Endodermal cell (in vitro differentiated cells): ENCODE measurements at regions not wholly inside any gene's neighbourhood (a gene's known extent, or its start where the extent isn't known, plus 50 kb on each side); places are given as distances from the start of the nearest gene placed in this dataset.

Experiments
- DNase-seq: peaks from one replicate; pipeline ENCODE4 v3.0.0-alpha.2; 2017
- H3K27ac ChIP-seq: 2 replicates; pipeline ENCODE4 v1.5.1; 2013; ENCODE audit warnings: mild to moderate bottlenecking, low read depth, low read length, moderate library complexity
- H3K27me3 ChIP-seq: 2 replicates; pipeline ENCODE4 v1.6.1; 2013; ENCODE audit warnings: mild to moderate bottlenecking, low read length, moderate library complexity; ENCODE audit not compliant: insufficient read depth, control insufficient read depth, poor library complexity, severe bottlenecking
- H3K36me3 ChIP-seq: 2 replicates; pipeline ENCODE4 v1.7.0; 2013; ENCODE audit warnings: mild to moderate bottlenecking, low read length, moderate library complexity; ENCODE audit not compliant: control insufficient read depth, insufficient read depth
- H3K4me1 ChIP-seq: one replicate; pipeline ENCODE4 v1.7.0; 2013; ENCODE audit warnings: low read length; ENCODE audit not compliant: control insufficient read depth, insufficient read depth
- H3K4me3 ChIP-seq: 2 replicates; pipeline ENCODE4 v1.5.1; 2013; ENCODE audit warnings: mild to moderate bottlenecking, low read length, moderate library complexity
- H3K9ac ChIP-seq: 2 replicates; pipeline ENCODE4 v1.6.1; 2013; ENCODE audit warnings: mild to moderate bottlenecking, low read length, moderate library complexity; ENCODE audit not compliant: poor library complexity, severe bottlenecking; ENCODE audit errors: extremely low read depth
- H3K9me3 ChIP-seq: 2 replicates; pipeline ENCODE4 v1.6.1; 2013; ENCODE audit warnings: mild to moderate bottlenecking, low read length, moderate library complexity; ENCODE audit not compliant: control insufficient read depth
- H3K27ac Mint-ChIP-seq: 2 replicates; pipeline ENCODE4 v1.8.0; 2020; ENCODE audit warnings: mixed read lengths
- H3K27me3 Mint-ChIP-seq: 2 replicates; pipeline ENCODE4 v1.8.0; 2021; ENCODE audit warnings: mild to moderate bottlenecking, mixed read lengths; ENCODE audit not compliant: insufficient read depth
- H3K36me3 Mint-ChIP-seq: 2 replicates; pipeline ENCODE4 v1.8.0; 2020; ENCODE audit warnings: low read depth, mixed read lengths
- H3K4me1 Mint-ChIP-seq: 2 replicates; pipeline ENCODE4 v1.8.0; 2020; ENCODE audit warnings: mixed read lengths
- H3K4me3 Mint-ChIP-seq: 2 replicates; pipeline ENCODE4 v1.8.0; 2020; ENCODE audit warnings: mild to moderate bottlenecking, moderate library complexity, mixed read lengths
- H3K9me3 Mint-ChIP-seq: 2 replicates; pipeline ENCODE4 v1.8.0; 2020; ENCODE audit warnings: mild to moderate bottlenecking, mixed read lengths
- WGBS, 2 experiments: methylation state at CpG; one replicate each; pipeline versions ENCODE4 v1.1.5 to v1.1.7; 2013; ENCODE audit warnings: missing lambda C conversion rate in 2 of 2, mixed read lengths in 1 of 2; ENCODE audit not compliant: insufficient coverage in 1 of 2, insufficient read length in 1 of 2; 5-methylcytosine and 5-hydroxymethylcytosine counted together
- TF ChIP-seq, protein P1 (sequence below): fragments of 200-600 bp; sonication (generic); conservative IDR thresholded peaks from 2 replicates; pipeline ENCODE4 v1.5.0; 2021; ENCODE audit warnings: antibody characterized with exemption, mild to moderate bottlenecking

DNA sequence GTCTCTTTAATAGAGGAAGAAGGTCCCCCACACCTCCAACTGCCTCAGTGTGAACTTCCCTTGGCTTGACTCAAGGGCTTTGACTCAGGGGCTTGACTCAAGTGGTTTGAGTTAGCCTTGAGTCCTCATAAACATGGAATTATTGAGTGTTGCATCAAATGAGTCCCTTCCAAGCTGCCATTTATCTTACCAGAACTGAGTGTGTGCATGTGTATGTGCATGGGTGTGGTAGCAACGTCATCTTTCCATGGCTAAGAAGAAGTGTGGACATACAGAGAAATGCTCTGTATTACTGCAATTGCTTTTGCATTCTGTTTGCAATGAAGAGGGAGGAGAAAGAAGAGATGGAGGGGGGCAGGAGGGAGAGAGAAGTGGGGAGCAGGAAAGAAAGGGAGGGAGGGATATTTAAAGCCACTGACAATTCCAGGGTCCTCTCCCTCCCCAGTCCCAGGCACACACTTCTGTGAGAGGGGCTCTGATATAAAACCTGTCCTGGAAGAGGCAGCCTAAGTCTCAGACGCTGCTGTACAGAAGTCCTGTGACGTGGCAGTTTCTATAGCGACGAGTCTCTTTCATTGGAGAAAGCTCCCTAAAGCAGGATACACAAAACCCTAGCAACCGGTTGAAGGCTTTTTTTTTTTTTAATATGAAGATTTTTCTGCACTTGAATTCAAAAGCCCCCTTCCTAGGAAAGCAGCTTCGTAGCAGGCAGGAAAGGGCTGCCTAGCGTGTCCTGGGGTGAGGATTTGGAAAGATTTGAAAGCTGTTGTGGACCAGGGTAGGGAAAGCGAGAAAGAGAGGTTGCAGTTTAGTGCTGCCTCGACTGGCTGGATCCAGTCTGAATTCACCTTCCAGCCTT, 93.3 kb upstream of the MAP1B start:
- no peaks in the 10 kb centered on the region for H3K27me3 ChIP-seq
- H3K4me1 ChIP-seq, result no peaks in the 10 kb centered on the region
- no peak overlapping the region for H3K4me3 Mint-ChIP-seq
- peaks cover 4% of the 10 kb centered on the region for H3K9me3 ChIP-seq
- no peaks in the 10 kb centered on the region for H3K36me3 Mint-ChIP-seq
- 86 to 87% methylated on average over 8 to 10 of the region's 10 CpGs for WGBS, 2 experiments
- TF ChIP-seq, protein P1, sequence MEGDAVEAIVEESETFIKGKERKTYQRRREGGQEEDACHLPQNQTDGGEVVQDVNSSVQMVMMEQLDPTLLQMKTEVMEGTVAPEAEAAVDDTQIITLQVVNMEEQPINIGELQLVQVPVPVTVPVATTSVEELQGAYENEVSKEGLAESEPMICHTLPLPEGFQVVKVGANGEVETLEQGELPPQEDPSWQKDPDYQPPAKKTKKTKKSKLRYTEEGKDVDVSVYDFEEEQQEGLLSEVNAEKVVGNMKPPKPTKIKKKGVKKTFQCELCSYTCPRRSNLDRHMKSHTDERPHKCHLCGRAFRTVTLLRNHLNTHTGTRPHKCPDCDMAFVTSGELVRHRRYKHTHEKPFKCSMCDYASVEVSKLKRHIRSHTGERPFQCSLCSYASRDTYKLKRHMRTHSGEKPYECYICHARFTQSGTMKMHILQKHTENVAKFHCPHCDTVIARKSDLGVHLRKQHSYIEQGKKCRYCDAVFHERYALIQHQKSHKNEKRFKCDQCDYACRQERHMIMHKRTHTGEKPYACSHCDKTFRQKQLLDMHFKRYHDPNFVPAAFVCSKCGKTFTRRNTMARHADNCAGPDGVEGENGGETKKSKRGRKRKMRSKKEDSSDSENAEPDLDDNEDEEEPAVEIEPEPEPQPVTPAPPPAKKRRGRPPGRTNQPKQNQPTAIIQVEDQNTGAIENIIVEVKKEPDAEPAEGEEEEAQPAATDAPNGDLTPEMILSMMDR, result no peak
- no peaks in the 10 kb centered on the region for H3K9me3 Mint-ChIP-seq
- no peak overlapping the region for H3K27ac Mint-ChIP-seq
- H3K27ac ChIP-seq, result peak overlapping the region; percentile 86
- H3K36me3 ChIP-seq, result no peaks in the 10 kb centered on the region
- DNase-seq, result no peak
- no peaks in the 10 kb centered on the region for H3K27me3 Mint-ChIP-seq
- H3K4me3 ChIP-seq, result no peak overlapping the region
- H3K9ac ChIP-seq, result no peak overlapping the region
- H3K4me1 Mint-ChIP-seq, result peaks cover 10% of the 10 kb centered on the region

DNA sequence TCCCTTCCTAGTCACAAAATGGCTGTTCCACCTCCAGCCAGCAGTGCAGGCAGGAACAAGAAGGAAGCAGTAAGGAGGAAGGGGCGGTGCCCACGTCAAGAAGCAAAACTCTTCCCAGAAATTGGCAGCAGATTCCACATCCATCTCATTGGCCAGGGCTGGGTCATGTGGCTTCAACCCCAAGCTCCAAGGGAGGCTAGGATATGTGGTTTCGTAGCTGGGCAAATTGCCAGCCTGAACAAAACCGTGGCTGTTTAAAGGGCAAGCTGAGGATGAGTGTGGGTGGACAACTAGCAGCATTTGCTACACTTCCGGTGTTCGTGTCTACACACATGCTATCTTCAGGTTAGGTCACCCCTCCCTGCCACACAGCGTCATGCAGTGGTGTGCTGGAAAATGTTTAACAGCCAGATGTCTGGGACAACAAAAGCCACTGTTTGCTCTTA, 92.1 kb upstream of the MAP1B start:
- Mint-ChIP-seq H3K27me3 (peaks cover 8% of the 10 kb centered on the region), H3K4me3 (no peak overlapping the region), H3K36me3 (no peaks in the 10 kb centered on the region), H3K4me1 (peaks cover 7% of the 10 kb centered on the region), H3K27ac (no peak overlapping the region), H3K9me3 (no peaks in the 10 kb centered on the region)
- Histone ChIP-seq H3K27me3 (no peaks in the 10 kb centered on the region), H3K9ac (no peak overlapping the region), H3K9me3 (peaks cover 4% of the 10 kb centered on the region), H3K36me3 (no peaks in the 10 kb centered on the region), H3K4me3 (no peak overlapping the region), H3K4me1 (no peaks in the 10 kb centered on the region), H3K27ac (peak overlapping the region; percentile 86)
- TF ChIP-seq, protein P1, result no peak
- no peak for DNase-seq
- 85 to 94% methylated on average over 5 to 7 of the region's 7 CpGs for WGBS, 2 experiments

DNA sequence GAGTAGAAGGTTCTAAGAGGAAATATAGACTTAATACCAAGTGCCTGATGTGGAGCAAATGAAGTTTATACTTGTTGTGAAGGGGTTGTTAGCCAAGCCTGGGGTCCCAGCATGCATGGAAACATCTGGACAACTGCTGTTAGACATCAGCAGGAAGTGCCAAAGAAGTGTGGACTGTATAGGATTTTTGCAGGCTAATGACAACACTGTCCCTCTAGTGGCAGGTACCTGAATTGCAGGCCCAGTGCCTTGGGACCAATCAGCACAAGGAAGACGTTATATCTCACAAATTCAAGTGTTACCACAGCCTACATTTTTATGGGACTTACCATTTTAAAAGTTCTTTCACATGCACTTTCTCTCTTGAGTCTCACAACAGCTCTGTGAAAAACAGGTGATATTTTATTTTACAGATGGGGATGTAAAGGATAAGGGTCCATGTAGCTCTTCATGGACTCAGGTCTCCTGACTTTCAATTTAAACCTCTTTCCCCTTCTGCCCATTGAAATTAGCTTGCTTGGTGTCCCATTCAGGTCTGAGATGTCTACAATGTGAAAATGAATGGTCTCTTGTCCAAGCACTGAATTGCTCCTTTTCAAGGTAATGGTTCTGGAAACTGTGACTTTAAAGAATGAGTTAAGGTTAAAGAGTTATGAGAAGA, 89.0 kb upstream of the MAP1B start:
- Mint-ChIP-seq H3K27me3 (peaks cover 8% of the 10 kb centered on the region), H3K9me3 (no peaks in the 10 kb centered on the region), H3K36me3 (no peaks in the 10 kb centered on the region), H3K4me3 (no peak overlapping the region), H3K4me1 (peaks cover 11% of the 10 kb centered on the region), H3K27ac (no peak overlapping the region)
- no peaks in the 10 kb centered on the region for H3K27me3 ChIP-seq
- 33 to 44% methylated on average over 1 of the region's 1 CpG for WGBS, 2 experiments
- no peak overlapping the region for H3K9ac ChIP-seq
- H3K27ac ChIP-seq, result no peak overlapping the region
- peak; percentile 89 for DNase-seq
- no peaks in the 10 kb centered on the region for H3K36me3 ChIP-seq
- TF ChIP-seq, protein P1, result peak; percentile 99
- H3K9me3 ChIP-seq, result peaks cover 4% of the 10 kb centered on the region
- no peaks in the 10 kb centered on the region for H3K4me1 ChIP-seq
- H3K4me3 ChIP-seq, result no peak overlapping the region
